Right lobe of liver (tissue), 6 donors: ENCODE measurements at regions not wholly inside any gene's neighbourhood (a gene's known extent, or its start where the extent isn't known, plus 50 kb on each side); places are given as distances from the start of the nearest gene placed in this dataset.

Source experiments
- ATAC-seq, 4 donors: fragments of 200-7000 bp; cut with Tn5 transposase; one replicate each; pipeline ENCODE4 v1.9.1; 2020; ENCODE audit warnings: mild to moderate bottlenecking in 4 of 4, moderate library complexity in 4 of 4
- DNase-seq, 3 donors: peaks; one replicate each; pipeline ENCODE4 v3.0.0-alpha.2; 2020
- H3K27ac ChIP-seq, 3 donors: fragments of 200-600 bp; one replicate each; pipeline ENCODE4 v1.8.0; 2022
- H3K27me3 ChIP-seq, 2 donors: fragments of 200-600 bp; one replicate each; pipeline ENCODE4 v1.8.0; 2022
- H3K36me3 ChIP-seq, 4 donors: fragments of 200-600 bp; sonication (generic) in 1 of 4; one replicate each; pipeline versions ENCODE4 v1.5.1 to v1.8.0; 2017 to 2022; ENCODE audit warnings: control low read depth in 1 of 4
- H3K4me1 ChIP-seq, 4 donors: fragments of 200-600 bp; sonication (generic) in 1 of 4; one replicate each; pipeline versions ENCODE4 v1.5.1 to v1.8.0; 2017 to 2022; ENCODE audit warnings: control low read depth in 1 of 4
- H3K4me3 ChIP-seq, 3 donors: fragments of 200-600 bp; one replicate each; pipeline ENCODE4 v1.8.0; 2022
- H3K9me3 ChIP-seq, 4 donors: fragments of 200-600 bp; sonication (generic) in 1 of 4; one replicate each; pipeline versions ENCODE4 v1.5.1 to v1.8.0; 2017 to 2022; ENCODE audit warnings: control low read depth in 1 of 4
- CTCF ChIP-seq, 4 donors: fragments of 200-600 bp in 3 of 4; fragments of 450-650 bp in 1 of 4; IDR thresholded peaks; one replicate each; pipeline versions ENCODE4 v1.5.1 to v1.8.0; 2016 to 2022; ENCODE audit warnings: antibody characterized with exemption in 4 of 4, mild to moderate bottlenecking in 2 of 4
- POLR2A ChIP-seq: fragments of 450-650 bp; IDR thresholded peaks from one replicate; pipeline ENCODE4 v1.6.1; 2017; ENCODE audit warnings: antibody characterized with exemption, mild to moderate bottlenecking
- WGBS: methylation state at CpG from one replicate; pipeline ENCODE4 v1.1.6; 2018; ENCODE audit warnings: low coverage, low lambda C conversion rate; ENCODE audit not compliant: insufficient coverage; ENCODE audit errors: missing lambda C conversion rate; 5-methylcytosine and 5-hydroxymethylcytosine counted together
- intact Hi-C, 2 donors: fragments of 100-400 bp; cut with DNase I; formaldehyde crosslinking; loops; one replicate each; pipeline versions ENCODE4 v1.11.2 to v1.14.1; 2022
- donor health status: DM: no; HTN: yes; CAD: no.
- donor health status: DM: no; HTN: no; CAD: no.
- donor health status: DM: no; HTN: no; CAD: no.
- donor health status: DM: no; HTN: yes; CAD: no.
- donor health status: DM: no; HTN: yes; CAD: no.

DNA sequence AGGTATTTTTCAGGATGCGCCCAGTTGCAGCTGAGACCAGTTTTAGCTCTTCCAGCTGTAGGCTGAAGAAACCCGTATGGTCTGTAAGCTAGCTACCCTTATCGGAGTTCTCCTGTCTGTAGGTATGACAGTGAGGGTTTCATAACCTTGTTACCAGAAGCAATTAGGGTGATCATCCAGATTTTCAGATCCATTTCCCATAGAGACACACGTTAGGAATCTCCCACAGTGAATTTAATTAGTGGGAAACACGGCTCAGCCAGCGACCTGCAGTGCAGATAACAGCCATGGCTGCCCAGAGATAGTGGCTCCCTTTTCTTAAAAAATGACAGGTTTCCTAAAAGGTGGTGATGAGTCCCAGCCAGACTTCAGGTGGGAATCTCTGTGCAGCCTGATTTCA is 111.1 kb downstream of the BTBD3 start:
- Histone ChIP-seq H3K36me3 (no peaks in the 10 kb centered on the region), H3K9me3 (no peaks in the 10 kb centered on the region), H3K4me3 (no peak overlapping the region), H3K4me1 (no peaks in the 10 kb centered on the region), H3K27me3 (no peaks in the 10 kb centered on the region), H3K27ac (no peak overlapping the region)
- intact Hi-C loops: no loop called here
- 69% methylated on average over 4 of the region's 6 CpGs for WGBS
- TF ChIP-seq POLR2A (no peak), CTCF (IDR thresholded peaks at IDR 0.05) (no peak)
- no peak for DNase-seq
- ATAC-seq: no peak

DNA sequence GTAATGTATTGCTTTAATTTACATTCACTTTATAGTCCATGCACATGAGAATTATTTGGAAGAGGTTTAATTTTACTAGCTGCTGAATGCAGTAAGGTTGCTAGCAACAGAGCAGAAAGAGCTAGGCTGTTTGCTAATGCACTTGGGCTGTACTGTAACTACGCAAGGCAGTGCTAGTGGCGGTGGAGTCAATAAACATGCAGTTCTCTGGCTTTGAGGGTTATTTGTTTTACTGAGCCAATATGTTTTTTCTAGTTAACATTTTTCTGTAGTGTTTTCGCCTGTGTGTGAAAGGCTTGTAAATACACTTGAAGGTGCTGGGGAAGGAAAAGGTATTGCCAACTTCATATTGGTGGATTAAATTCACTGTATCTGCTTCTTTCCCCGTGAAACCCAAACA is 112.8 kb downstream of the BTBD3 start:
- no peaks in the 10 kb centered on the region for H3K36me3 ChIP-seq
- H3K4me3 ChIP-seq: no peak overlapping the region
- WGBS: 40% methylated on average over 3 of the region's 4 CpGs
- no peaks in the 10 kb centered on the region for H3K27me3 ChIP-seq
- intact Hi-C loops: no loop called here
- no peaks in the 10 kb centered on the region for H3K9me3 ChIP-seq
- no peaks in the 10 kb centered on the region for H3K4me1 ChIP-seq
- TF ChIP-seq CTCF (IDR thresholded peaks at IDR 0.05): no peak
- TF ChIP-seq POLR2A: no peak
- ATAC-seq (no peak), DNase-seq (no peak)
- H3K27ac ChIP-seq: no peak overlapping the region

- intact Hi-C loops: no loop called here
- DNase-seq (no peak), ATAC-seq (no peak)
- WGBS: 61% methylated on average over 2 of the region's 2 CpGs
- Histone ChIP-seq H3K27me3 (no peaks in the 10 kb centered on the region), H3K9me3 (no peaks in the 10 kb centered on the region), H3K36me3 (no peaks in the 10 kb centered on the region), H3K4me1 (no peaks in the 10 kb centered on the region), H3K27ac (no peak overlapping the region), H3K4me3 (no peak overlapping the region)
- TF ChIP-seq POLR2A (no peak), CTCF (IDR thresholded peaks at IDR 0.05) (no peak)
Observed at GRCh38 chr20:12036142-12036541, 118.4 kb downstream of the BTBD3 start.

DNA sequence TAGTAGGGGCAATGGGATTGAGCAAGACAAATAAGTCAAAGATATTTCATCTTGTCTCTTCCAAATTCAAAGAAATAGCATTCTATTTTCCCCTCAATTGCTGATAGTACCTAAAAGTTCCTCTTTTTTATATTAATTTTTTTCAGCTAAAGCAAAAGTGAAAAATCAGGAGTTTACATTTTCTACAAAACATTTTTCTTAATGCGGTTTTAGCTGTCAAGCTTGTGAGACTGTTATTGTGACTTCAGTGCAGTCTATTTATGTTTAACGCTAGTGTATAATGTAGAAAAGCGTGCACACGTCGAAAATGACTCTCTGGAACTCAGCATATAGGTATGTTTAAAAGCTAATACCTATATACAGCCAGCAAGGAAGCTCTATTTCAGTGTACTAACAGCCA is 119.8 kb downstream of the BTBD3 start:
- TF ChIP-seq POLR2A: no peak
- TF ChIP-seq CTCF (IDR thresholded peaks at IDR 0.05): no peak

DNA sequence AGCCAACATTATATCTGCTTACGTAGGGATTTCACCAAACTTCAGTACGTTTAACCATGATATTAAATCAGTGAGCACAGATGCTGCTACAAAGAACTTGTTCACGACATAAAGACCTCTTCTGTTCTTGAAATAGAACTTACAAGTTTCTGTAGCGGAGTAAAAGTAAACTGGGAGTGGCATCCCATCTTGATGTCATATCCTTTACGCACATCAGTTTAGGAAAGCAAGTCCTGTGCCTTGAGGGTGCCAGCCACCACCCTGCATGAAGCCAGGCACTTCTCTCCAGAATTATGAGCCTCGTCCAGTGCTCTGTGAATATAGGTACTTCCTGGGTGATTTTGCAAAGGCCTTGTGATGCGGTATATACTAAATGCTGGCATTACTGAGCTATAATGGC is 122.6 kb downstream of the BTBD3 start:
- H3K27me3 ChIP-seq: no peaks in the 10 kb centered on the region
- no peak for ATAC-seq

More for the DNA sequence above, 119.8 kb downstream of the BTBD3 start:
- intact Hi-C loops: no loop called here
- Histone ChIP-seq H3K4me3 (no peak overlapping the region), H3K27ac (no peak overlapping the region), H3K27me3 (no peaks in the 10 kb centered on the region), H3K36me3 (no peaks in the 10 kb centered on the region), H3K9me3 (no peaks in the 10 kb centered on the region), H3K4me1 (no peaks in the 10 kb centered on the region)
- 48% methylated on average over 5 of the region's 5 CpGs for WGBS
- ATAC-seq (no peak), DNase-seq (no peak)

More for the DNA sequence above, 122.6 kb downstream of the BTBD3 start:
- no peak for TF ChIP-seq POLR2A
- no peak for TF ChIP-seq CTCF (IDR thresholded peaks at IDR 0.05)
- H3K4me3 ChIP-seq: no peak overlapping the region
- H3K9me3 ChIP-seq: no peaks in the 10 kb centered on the region
- no peak for DNase-seq
- intact Hi-C loops: no loop called here
- no peaks in the 10 kb centered on the region for H3K4me1 ChIP-seq
- 67% methylated on average over 7 of the region's 7 CpGs for WGBS
- H3K36me3 ChIP-seq: no peaks in the 10 kb centered on the region
- H3K27ac ChIP-seq: no peak overlapping the region
